ENCODE measurements at regions not wholly inside any gene's neighbourhood (a gene's known extent, or its start where the extent isn't known, plus 50 kb on each side); places are given as distances from the start of the nearest gene placed in this dataset.

DNA sequence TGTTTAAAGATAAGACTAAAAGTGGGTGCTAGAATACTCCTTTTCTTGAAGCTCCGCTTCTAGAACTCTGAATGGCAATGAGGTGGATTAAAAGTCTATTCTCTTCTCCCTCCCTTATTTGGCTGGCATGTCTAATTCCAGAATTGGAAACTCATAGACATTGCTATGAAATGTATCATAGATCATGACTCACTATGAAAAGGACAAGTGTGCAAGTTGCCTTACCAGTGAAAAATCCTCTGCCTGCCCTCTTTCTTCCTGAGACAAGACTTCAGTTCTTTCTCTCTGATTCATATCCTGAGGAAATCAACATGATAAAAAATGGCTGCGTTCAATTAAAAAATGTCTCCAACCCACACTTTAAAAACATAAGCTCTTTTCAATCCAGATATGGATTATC, 73.2 kb upstream of the BLID start (continued):
- TF ChIP-seq ZC3H11A (IDR thresholded peaks at IDR 0.05), result no peak
- TF ChIP-seq RNF2 (IDR thresholded peaks at IDR 0.05; ENCODE audit: borderline replicate concordance, low read depth), result no peak
- peak in 1 of 2 experiments; percentile 65; a peak in 1 of 5 replicates for TF ChIP-seq JUN (IDR thresholded peaks at IDR 0.05)
- TF ChIP-seq MYC (IDR thresholded peaks at IDR 0.05; ENCODE audit: borderline replicate concordance, low read length), result no peak
- no peak for TF ChIP-seq RCOR1 (IDR thresholded peaks at IDR 0.05; ENCODE audit: low read depth, low read length)
- TF ChIP-seq EP300 (IDR thresholded peaks at IDR 0.05), result peak in 1 of 2 experiments; percentile 55; a peak in 1 of 5 replicates

DNA sequence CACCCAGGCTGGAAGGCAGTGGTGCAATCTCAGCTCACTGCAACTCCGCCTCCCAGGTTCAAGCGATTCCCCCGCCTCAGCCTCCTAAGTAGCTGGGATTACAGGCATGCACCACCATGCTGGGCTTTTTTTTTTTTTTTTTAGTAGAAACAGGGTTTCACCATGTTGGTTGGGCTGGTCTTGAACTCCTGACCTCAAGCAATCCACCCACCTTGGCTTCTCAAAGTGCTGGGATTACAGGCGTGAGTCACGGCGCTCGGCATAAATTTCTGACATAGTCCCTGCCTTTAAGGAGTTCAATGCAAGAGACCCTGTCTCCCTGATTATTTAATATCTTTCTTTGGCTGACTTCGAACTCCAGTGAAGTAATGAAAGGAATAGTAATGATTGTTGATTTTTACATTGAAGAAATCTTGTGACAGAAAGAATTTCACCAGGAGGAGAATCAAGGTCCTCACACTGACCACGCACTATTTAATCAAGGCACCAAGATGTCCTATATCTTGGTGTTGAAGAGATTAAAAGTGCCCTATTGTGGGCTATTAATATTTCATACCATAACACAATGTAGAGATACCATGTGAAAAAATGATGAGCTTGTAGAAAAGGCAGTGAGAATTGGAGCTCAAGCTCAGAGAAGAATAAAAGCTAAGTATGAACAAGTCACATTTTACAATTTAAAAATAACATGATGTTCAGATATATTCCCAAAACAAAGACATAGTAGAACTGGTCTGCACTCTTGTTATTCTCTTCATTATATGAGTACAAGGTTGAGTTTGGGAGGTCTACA, 71.6 kb upstream of the BLID start:
- FAIRE-seq, result no peak
- POLR2A ChIA-PET, result no interaction called here

DNA sequence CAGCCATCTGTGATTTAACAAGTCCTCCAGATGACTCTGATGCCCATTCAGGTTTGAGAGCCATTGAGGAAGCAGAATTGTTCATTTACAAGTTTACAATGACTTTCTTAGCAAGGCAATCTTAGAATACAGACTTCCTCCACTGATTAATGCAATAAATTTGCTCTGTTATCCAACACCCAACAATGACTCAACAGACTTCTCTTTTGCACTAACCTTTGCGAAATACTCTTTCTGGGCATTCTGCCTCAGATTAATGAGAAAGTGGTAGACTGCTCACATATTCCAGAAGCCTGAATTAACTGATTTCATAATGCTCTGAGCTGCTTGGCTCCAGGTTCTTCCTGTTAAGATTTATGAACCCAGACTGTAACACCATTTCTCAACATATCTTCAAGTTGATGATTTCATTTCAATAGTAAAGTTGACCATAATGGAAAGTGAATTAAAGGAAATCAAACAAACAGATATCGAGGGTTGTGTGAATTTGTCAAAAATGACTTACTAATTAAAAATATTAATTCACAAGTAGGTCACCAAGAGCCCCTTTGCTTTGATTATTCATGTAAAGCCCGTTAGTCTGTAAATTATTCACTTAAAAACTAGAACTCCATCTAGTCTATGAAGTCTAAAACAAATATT, 70.5 kb upstream of the BLID start:
- peak in 1 of 2 experiments; percentile 87 for DNase-seq (ENCODE audit: low read depth in 1 of 2, low spot score in 1 of 2)
- CTCF ChIA-PET, result interaction anchor here (1.3 to 1.7 kb wide), 2 partner anchors 14 to 21 kb away, joined by 4 to 5 read pairs; no protein-coding TSS in a partner anchor
- Histone ChIP-seq H3K9me3 (peaks cover 20% of the 10 kb centered on the region), H3K4me3 (no peak overlapping the region), H3K4me1 (peaks cover 55% of the 10 kb centered on the region), H3K27ac (peak overlapping the region; percentile 80 to 90), H3K4me2 (peak overlapping the region; percentile 54)
- FAIRE-seq, result no peak
- POLR2A ChIA-PET, result no interaction called here
- WGBS (ENCODE audit: missing lambda C conversion rate), result 8% methylated on average over 3 of the region's 3 CpGs
- peak; percentile 83 to 88 for ATAC-seq
- TF ChIP-seq BCL3 (IDR thresholded peaks at IDR 0.05) (peak; percentile 83; the same call in 2 of the 3 replicates), FOXS1 (CRISPR knock-in tag; IDR thresholded peaks at IDR 0.05) (no peak), GATA3 (IDR thresholded peaks at IDR 0.05; ENCODE audit: borderline replicate concordance) (peak; percentile 85), KDM5A (IDR thresholded peaks at IDR 0.05) (no peak), MAFK (IDR thresholded peaks at IDR 0.05; ENCODE audit: partially characterized antibody) (peak; percentile 49), SMC3 (IDR thresholded peaks at IDR 0.05) (peak; percentile 32; the same call in 1 of the 3 replicates), FOSL2 (IDR thresholded peaks at IDR 0.05) (peak; percentile 92), FOSL2 (CRISPR knock-in tag; IDR thresholded peaks at IDR 0.05) (peak; percentile 93), RNF2 (IDR thresholded peaks at IDR 0.05; ENCODE audit: borderline replicate concordance, low read depth) (no peak), CEBPB (IDR thresholded peaks at IDR 0.05) (peak; percentile 96 to 98), HOXB5 (CRISPR knock-in tag; IDR thresholded peaks at IDR 0.05) (0 out of 2 replicates have a peak, but pooled peaks have one; percentile 22), JUNB (IDR thresholded peaks at IDR 0.05) (peak; percentile 97), EHMT2 (IDR thresholded peaks at IDR 0.05; ENCODE audit: low read depth) (no peak), HDAC2 (IDR thresholded peaks at IDR 0.05) (no peak), JUN (IDR thresholded peaks at IDR 0.05) (peak; percentile 81 to 84; a peak in 4 of 5 replicates), NFE2L2 (conservative IDR thresholded peaks at IDR 0.05; ENCODE audit: low read length) (peak; percentile 28; the same call in 1 of the 2 replicates), RARB (CRISPR knock-in tag; IDR thresholded peaks at IDR 0.05) (no peak), MAZ (IDR thresholded peaks at IDR 0.05; ENCODE audit: borderline replicate concordance, low read depth, low read length) (no peak), CHD2 (IDR thresholded peaks at IDR 0.05; ENCODE audit: low read length, partially characterized antibody) (no peak), EP300 (IDR thresholded peaks at IDR 0.05) (peak; percentile 84 to 88; a peak in 4 of 5 replicates)
- TF ChIP-seq, protein P1, sequence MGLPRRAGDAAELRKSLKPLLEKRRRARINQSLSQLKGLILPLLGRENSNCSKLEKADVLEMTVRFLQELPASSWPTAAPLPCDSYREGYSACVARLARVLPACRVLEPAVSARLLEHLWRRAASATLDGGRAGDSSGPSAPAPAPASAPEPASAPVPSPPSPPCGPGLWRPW (IDR thresholded peaks at IDR 0.05), result peak; percentile 99
- TF ChIP-seq, protein P2, sequence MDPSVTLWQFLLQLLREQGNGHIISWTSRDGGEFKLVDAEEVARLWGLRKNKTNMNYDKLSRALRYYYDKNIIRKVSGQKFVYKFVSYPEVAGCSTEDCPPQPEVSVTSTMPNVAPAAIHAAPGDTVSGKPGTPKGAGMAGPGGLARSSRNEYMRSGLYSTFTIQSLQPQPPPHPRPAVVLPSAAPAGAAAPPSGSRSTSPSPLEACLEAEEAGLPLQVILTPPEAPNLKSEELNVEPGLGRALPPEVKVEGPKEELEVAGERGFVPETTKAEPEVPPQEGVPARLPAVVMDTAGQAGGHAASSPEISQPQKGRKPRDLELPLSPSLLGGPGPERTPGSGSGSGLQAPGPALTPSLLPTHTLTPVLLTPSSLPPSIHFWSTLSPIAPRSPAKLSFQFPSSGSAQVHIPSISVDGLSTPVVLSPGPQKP (IDR thresholded peaks at IDR 0.05; ENCODE audit: low read depth, low read length), result no peak

More for the DNA sequence above, 71.6 kb upstream of the BLID start:
- CTCF ChIA-PET, result interaction anchor here (1.7 kb wide), 1 partner anchor 15 kb away, joined by 5 read pairs; no protein-coding TSS in a partner anchor
- Histone ChIP-seq H3K4me3 (no peak overlapping the region), H3K9me3 (peaks cover 20% of the 10 kb centered on the region), H3K4me1 (peaks cover 56% of the 10 kb centered on the region), H3K4me2 (peak overlapping the region; percentile 54), H3K27ac (peak overlapping the region; percentile 80 to 90)
- peak; percentile 52 for TF ChIP-seq MAFK (IDR thresholded peaks at IDR 0.05; ENCODE audit: partially characterized antibody)
- no peak for TF ChIP-seq FOSB (CRISPR knock-in tag; IDR thresholded peaks at IDR 0.05)
- 72% methylated on average over 9 of the region's 9 CpGs for WGBS (ENCODE audit: missing lambda C conversion rate)
- peak in 1 of 2 experiments; percentile 11; a peak in 2 of 6 replicates for ATAC-seq
- no peak for DNase-seq (ENCODE audit: low read depth in 1 of 2, low spot score in 1 of 2)

Measured in A549 (cell line).